Body of pancreas (tissue), 4 donors: ENCODE measurements at regions not wholly inside any gene's neighbourhood (a gene's known extent, or its start where the extent isn't known, plus 50 kb on each side); places are given as distances from the start of the nearest gene placed in this dataset.

Experiments used
- CTCF ChIP-seq, 7 experiments: fragments of 450-650 bp in 4 of 7; fragments of 200-600 bp in 3 of 7; sonication (generic) in 3 of 7; IDR thresholded peaks; one replicate each; pipeline ENCODE4 v1.5.1; 2016 to 2019; ENCODE audit warnings: antibody characterized with exemption in 7 of 7
- POLR2A ChIP-seq, 3 donors: fragments of 450-650 bp; IDR thresholded peaks; one replicate each; pipeline ENCODE4 v1.6.1; 2016; ENCODE audit warnings: antibody characterized with exemption in 3 of 3, mild to moderate bottlenecking in 2 of 3

GRCh38 chr12:81872400-81872799 lies 113.2 kb upstream of the PPFIA2 start:
- TF ChIP-seq CTCF (IDR thresholded peaks at IDR 0.05) = no peak
- no peak for TF ChIP-seq POLR2A (IDR thresholded peaks at IDR 0.05)
